K562 (cell line): ENCODE measurements at regions not wholly inside any gene's neighbourhood (a gene's known extent, or its start where the extent isn't known, plus 50 kb on each side); places are given as distances from the start of the nearest gene placed in this dataset.

ENCODE experiments used
- CLOCK ChIP-seq: fragments of 250-450 bp; sonication (Bioruptor Pico); IDR thresholded peaks from 2 replicates; pipeline ENCODE4 v1.4.0; 2020; ENCODE audit warnings: mild to moderate bottlenecking, moderate library complexity, borderline replicate concordance
- GATAD2A ChIP-seq: fragments of 450-650 bp; IDR thresholded peaks from 2 replicates; pipeline ENCODE4 v1.6.1; 2017
- POLR3G ChIP-seq: IDR thresholded peaks from 2 replicates; pipeline ENCODE4 v1.6.1; 2011; ENCODE audit not compliant: insufficient read length, insufficient replicate concordance; ENCODE audit errors: extremely low read depth
- SMARCC2 ChIP-seq: fragments of 450-650 bp; IDR thresholded peaks from 2 replicates; pipeline ENCODE4 v1.6.1; 2017; ENCODE audit warnings: antibody characterized with exemption, moderate library complexity, mild to moderate bottlenecking, low read depth
- YY1 ChIP-seq, 3 experiments: IDR thresholded peaks; 2 replicates each; pipeline ENCODE4 v1.6.1; 2011; ENCODE audit warnings: low read length in 2 of 3, mild to moderate bottlenecking in 2 of 3, moderate library complexity in 2 of 3, borderline replicate concordance in 1 of 3, control low read depth in 1 of 3, low read depth in 1 of 3; ENCODE audit not compliant: insufficient read depth in 3 of 3, insufficient replicate concordance in 2 of 3, control insufficient read depth in 1 of 3, insufficient read length in 1 of 3; ENCODE audit errors: extremely low read depth in 1 of 3
- ZBTB17 ChIP-seq: fragments of 450-650 bp; formaldehyde crosslinking; IDR thresholded peaks from 2 replicates; pipeline ENCODE4 v1.4.0; 2020; ENCODE audit warnings: mild to moderate bottlenecking
- ZC3H8 ChIP-seq: fragments of 450-650 bp; IDR thresholded peaks from 2 replicates; pipeline ENCODE4 v1.6.1; 2017
- ZNF197 ChIP-seq: fragments of 200-800 bp; sonication (Bioruptor generic); IDR thresholded peaks from 2 replicates; pipeline ENCODE4 v1.6.1; 2016; ENCODE audit warnings: low read depth, missing genetic modification characterization, missing compliant biosample characterization
- ZNF23 ChIP-seq: fragments of 250-450 bp; sonication (Bioruptor Pico); IDR thresholded peaks from 2 replicates; pipeline ENCODE4 v1.4.0; 2020; ENCODE audit warnings: mild to moderate bottlenecking
- TF ChIP-seq, protein P1 (sequence below): conservative IDR thresholded peaks from 2 replicates; pipeline ENCODE4 v1.6.1; 2011; ENCODE audit warnings: low read depth, mild to moderate bottlenecking, low read length; ENCODE audit not compliant: control insufficient read depth

DNA sequence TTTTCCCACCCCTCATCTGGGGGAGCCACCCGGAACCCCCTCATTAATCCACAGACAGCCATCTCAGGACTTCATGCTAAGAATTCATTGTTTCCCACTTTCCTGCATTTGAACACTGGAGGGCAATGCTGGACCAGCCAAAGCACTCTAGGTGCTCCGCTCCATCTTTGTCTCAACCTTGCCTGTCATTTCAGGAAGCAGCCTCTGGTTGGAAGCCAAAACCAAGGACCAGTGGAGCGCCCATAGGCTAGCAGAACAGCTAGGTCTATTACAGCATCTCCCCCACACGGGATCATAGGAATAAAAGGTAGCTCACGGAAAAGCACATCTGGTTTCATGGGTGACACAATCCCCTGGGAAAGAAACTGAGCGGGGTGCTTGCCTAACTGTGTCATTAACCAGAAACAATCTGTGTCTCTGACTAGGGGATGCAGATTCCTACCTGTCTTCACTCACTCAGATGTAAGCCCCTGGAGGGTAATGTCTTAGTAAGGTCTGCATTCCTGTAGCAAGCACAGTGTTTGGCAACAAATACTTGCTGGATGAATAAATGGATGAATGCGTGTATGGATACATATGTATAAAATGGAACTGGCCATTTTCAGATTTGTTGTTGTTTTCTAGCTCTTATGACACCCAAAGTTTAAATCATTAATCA, 197.0 kb downstream of the DAD1 start (continued):
- no peak for TF ChIP-seq SMARCC2
- no peak for TF ChIP-seq GATAD2A
- no peak for TF ChIP-seq ZC3H8
- no peak for TF ChIP-seq CLOCK
- peak in 2 of 3 experiments; percentile 15 to 34 for TF ChIP-seq YY1 (IDR thresholded peaks at IDR 0.05; ENCODE audit: borderline replicate concordance in 1 of 3, control insufficient read depth in 1 of 3, extremely low read depth in 1 of 3, insufficient read depth in 3 of 3, insufficient read length in 1 of 3, insufficient replicate concordance in 2 of 3, low read depth in 1 of 3, low read length in 2 of 3)
- TF ChIP-seq, protein P1, sequence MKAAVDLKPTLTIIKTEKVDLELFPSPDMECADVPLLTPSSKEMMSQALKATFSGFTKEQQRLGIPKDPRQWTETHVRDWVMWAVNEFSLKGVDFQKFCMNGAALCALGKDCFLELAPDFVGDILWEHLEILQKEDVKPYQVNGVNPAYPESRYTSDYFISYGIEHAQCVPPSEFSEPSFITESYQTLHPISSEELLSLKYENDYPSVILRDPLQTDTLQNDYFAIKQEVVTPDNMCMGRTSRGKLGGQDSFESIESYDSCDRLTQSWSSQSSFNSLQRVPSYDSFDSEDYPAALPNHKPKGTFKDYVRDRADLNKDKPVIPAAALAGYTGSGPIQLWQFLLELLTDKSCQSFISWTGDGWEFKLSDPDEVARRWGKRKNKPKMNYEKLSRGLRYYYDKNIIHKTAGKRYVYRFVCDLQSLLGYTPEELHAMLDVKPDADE, result no peak
- TF ChIP-seq ZBTB17, result no peak
- TF ChIP-seq ZNF23 (CRISPR knock-in tag), result no peak
- TF ChIP-seq POLR3G, result no peak
- no peak for TF ChIP-seq ZNF197 (CRISPR knock-in tag)
